ENCODE measurements at regions not wholly inside any gene's neighbourhood (a gene's known extent, or its start where the extent isn't known, plus 50 kb on each side); places are given as distances from the start of the nearest gene placed in this dataset.

GRCh38 chr13:53382008-53382407 lies 353.4 kb downstream of the OLFM4 start:
- WGBS, 2 experiments (ENCODE audit: extremely low coverage in 1 of 2, insufficient coverage in 1 of 2, insufficient read length in 1 of 2, insufficient replicate concordance in 2 of 2, low coverage in 1 of 2, low lambda C conversion rate in 2 of 2, missing lambda C conversion rate in 1 of 2) = 40% methylated on average over 3 of the region's 3 CpGs; no CpG with 5 or more reads in 1 of the 2 experiments
- POLR2A ChIA-PET (ENCODE audit: partially characterized antibody) = no interaction called here
- CTCF ChIA-PET (ENCODE audit: partially characterized antibody) = interaction anchor here (0.7 to 2.0 kb wide), 13 partner anchors 9 to 88 kb away, joined by 3 to 8 read pairs (median 3); no protein-coding TSS in a partner anchor

More at GRCh38 chr13:53382008-53382407, 353.4 kb downstream of the OLFM4 start:
- Histone ChIP-seq H3K23ac (ENCODE audit: insufficient read length) (no peak overlapping the region), H3K4me3 (ENCODE audit: extremely low read depth in 1 of 4, insufficient read depth in 2 of 4, low read depth in 3 of 4, low read length in 4 of 4) (no peak overlapping the region), H4K20me1 (replicated peaks in 1 of 2; ENCODE audit: control insufficient read depth in 1 of 2, insufficient read depth in 2 of 2, low read length in 2 of 2) (no peaks in the 10 kb centered on the region), H4K8ac (ENCODE audit: extremely low read depth, insufficient read depth, low read length) (no peak overlapping the region), H2AFZ (ENCODE audit: low read length) (no peak overlapping the region), H3K9ac (replicated peaks in 1 of 4; ENCODE audit: extremely low read depth in 1 of 4, low read depth in 3 of 4, low read length in 3 of 4) (no peak overlapping the region), H3K27me3 (replicated peaks in 1 of 4; ENCODE audit: control insufficient read depth in 3 of 4, extremely low read depth in 1 of 4, insufficient read depth in 3 of 4, low read length in 3 of 4) (no peaks in the 10 kb centered on the region), H2BK20ac (ENCODE audit: low read length) (no peak overlapping the region), H3K23me2 (ENCODE audit: low read depth, low read length) (0 out of 2 replicates have a peak, but pooled peaks cover 2% of the 10 kb centered on the region), H2AK5ac (ENCODE audit: low read depth, low read length) (no peak overlapping the region), H2BK12ac (ENCODE audit: low read depth, low read length) (no peak overlapping the region), H2BK120ac (replicated peaks; ENCODE audit: low read depth, low read length) (no peak overlapping the region), H3K9me3 (ENCODE audit: insufficient read depth in 2 of 2, low read depth in 1 of 2, low read length in 1 of 2) (no peaks in the 10 kb centered on the region), H3K56ac (replicated peaks; ENCODE audit: insufficient read length, low read depth, low read length) (no peak overlapping the region), H3K14ac (ENCODE audit: insufficient read length) (no peak overlapping the region), H3K79me2 (ENCODE audit: control insufficient read depth in 1 of 2, insufficient read depth in 2 of 2, low read length in 2 of 2) (no peaks in the 10 kb centered on the region), H4K5ac (ENCODE audit: insufficient read length, low read depth, low read length) (no peak overlapping the region), H3K18ac (ENCODE audit: extremely low read depth, low read length) (no peak overlapping the region), H3K27ac (ENCODE audit: low read depth, low read length) (no peak overlapping the region), H2BK15ac (ENCODE audit: low read length) (no peak overlapping the region), H3K4ac (replicated peaks; ENCODE audit: insufficient read length, low read depth, low read length) (no peak overlapping the region), H3K4me2 (ENCODE audit: insufficient read depth in 1 of 2, low read depth in 2 of 2, low read length in 2 of 2) (0 out of 4 replicates have a peak overlapping the region, but pooled peaks of 1 of the 2 experiments have one; percentile 14), H3K4me1 (replicated peaks in 1 of 4; ENCODE audit: control insufficient read depth in 3 of 4, insufficient read depth in 4 of 4, low read length in 3 of 4) (peaks cover 0 to 4% (median 0%) of the 10 kb centered on the region in 4 experiments; a peak in 1 of 7 replicates), H3K36me3 (ENCODE audit: control insufficient read depth in 2 of 4, insufficient read depth in 4 of 4, low read length in 3 of 4) (no peaks in the 10 kb centered on the region), H2BK5ac (ENCODE audit: low read depth, low read length) (no peak overlapping the region), H3K79me1 (ENCODE audit: low read depth, low read length) (no peaks in the 10 kb centered on the region), H4K91ac (replicated peaks; ENCODE audit: insufficient read length, low read length) (no peak overlapping the region)
- FAIRE-seq (peak; percentile 69), DNase-seq (ENCODE audit: low read depth in 1 of 2, low spot score in 2 of 2) (no peak)
- TF ChIP-seq BRCA1 (IDR thresholded peaks at IDR 0.05; ENCODE audit: low read depth, low read length) (no peak), KDM1A (IDR thresholded peaks at IDR 0.05; ENCODE audit: borderline replicate concordance, low read length) (no peak), RAD21 (IDR thresholded peaks at IDR 0.05 in 1 of 2, conservative IDR thresholded peaks at IDR 0.05 in 1 of 2; ENCODE audit: low read depth in 2 of 2, low read length in 2 of 2) (peak; percentile 28 to 33; a peak in 3 of 4 replicates), NANOG (IDR thresholded peaks at IDR 0.05; ENCODE audit: insufficient read depth, low read depth, low read length, poor library complexity, severe bottlenecking) (no peak)
- TF ChIP-seq, protein P1, sequence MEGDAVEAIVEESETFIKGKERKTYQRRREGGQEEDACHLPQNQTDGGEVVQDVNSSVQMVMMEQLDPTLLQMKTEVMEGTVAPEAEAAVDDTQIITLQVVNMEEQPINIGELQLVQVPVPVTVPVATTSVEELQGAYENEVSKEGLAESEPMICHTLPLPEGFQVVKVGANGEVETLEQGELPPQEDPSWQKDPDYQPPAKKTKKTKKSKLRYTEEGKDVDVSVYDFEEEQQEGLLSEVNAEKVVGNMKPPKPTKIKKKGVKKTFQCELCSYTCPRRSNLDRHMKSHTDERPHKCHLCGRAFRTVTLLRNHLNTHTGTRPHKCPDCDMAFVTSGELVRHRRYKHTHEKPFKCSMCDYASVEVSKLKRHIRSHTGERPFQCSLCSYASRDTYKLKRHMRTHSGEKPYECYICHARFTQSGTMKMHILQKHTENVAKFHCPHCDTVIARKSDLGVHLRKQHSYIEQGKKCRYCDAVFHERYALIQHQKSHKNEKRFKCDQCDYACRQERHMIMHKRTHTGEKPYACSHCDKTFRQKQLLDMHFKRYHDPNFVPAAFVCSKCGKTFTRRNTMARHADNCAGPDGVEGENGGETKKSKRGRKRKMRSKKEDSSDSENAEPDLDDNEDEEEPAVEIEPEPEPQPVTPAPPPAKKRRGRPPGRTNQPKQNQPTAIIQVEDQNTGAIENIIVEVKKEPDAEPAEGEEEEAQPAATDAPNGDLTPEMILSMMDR (IDR thresholded peaks at IDR 0.05; ENCODE audit: control extremely low read depth in 1 of 3, insufficient read depth in 1 of 3, low read depth in 1 of 3, low read length in 3 of 3) = peak in 2 of 3 experiments; percentile 33 to 71; a peak in 2 of 4 replicates
